ENCODE measurements at regions not wholly inside any gene's neighbourhood (a gene's known extent, or its start where the extent isn't known, plus 50 kb on each side); places are given as distances from the start of the nearest gene placed in this dataset.

GRCh38 chr9:11144746-11145145, 531.9 kb upstream of the PTPRD start:
- no peak for TF ChIP-seq CTCF (IDR thresholded peaks at IDR 0.05; ENCODE audit: poor library complexity)
- TF ChIP-seq EZH2 (IDR thresholded peaks at IDR 0.05; ENCODE audit: borderline replicate concordance), result no peak

All from hepatocyte (in vitro differentiated cells).